CD4-positive, alpha-beta T cell (primary cell): ENCODE measurements at regions not wholly inside any gene's neighbourhood (a gene's known extent, or its start where the extent isn't known, plus 50 kb on each side); places are given as distances from the start of the nearest gene placed in this dataset.

Experiments
- ATAC-seq: fragments of 200-7000 bp; cut with Tn5 transposase; one replicate; pipeline ENCODE4 v1.10.0; 2022; ENCODE audit warnings: mild to moderate bottlenecking; ENCODE audit not compliant: poor library complexity
- CTCF ChIA-PET: fragments of 350-600 bp; sonication (Branson Sonifier 250); formaldehyde crosslinking; loops from one replicate; lab custom pipeline; 2021; ENCODE audit warnings: antibody characterized with exemption, inconsistent platforms; lab: Charles Lee
- POLR2A ChIA-PET: fragments of 350-600 bp; sonication (Branson Sonifier 250); formaldehyde crosslinking; loops from one replicate; lab custom pipeline; 2021; ENCODE audit warnings: antibody characterized with exemption, inconsistent platforms; lab: Charles Lee
- DNase-seq, 14 experiments: peaks; one replicate each; pipeline ENCODE4 v3.0.0-alpha.2; 2013 to 2020; ENCODE audit warnings: mixed read lengths in 2 of 14
- H3K27ac ChIP-seq, 2 donors: one replicate each; pipeline versions ENCODE4 v1.5.1 to v1.7.0; 2013; ENCODE audit warnings: low read length in 2 of 2, low read depth in 1 of 2, mild to moderate bottlenecking in 1 of 2
- H3K27me3 ChIP-seq, 2 experiments: 1 replicate in 1 of 2; 2 replicates in 1 of 2; pipeline versions ENCODE4 v1.6.1 to v1.7.0; 2013; ENCODE audit warnings: low read length in 2 of 2, control low read depth in 1 of 2, mild to moderate bottlenecking in 1 of 2, moderate library complexity in 1 of 2; ENCODE audit not compliant: insufficient read depth in 2 of 2, control insufficient read depth in 1 of 2
- H3K36me3 ChIP-seq: one replicate; pipeline ENCODE4 v1.6.1; 2013; ENCODE audit warnings: low read length, control low read depth; ENCODE audit not compliant: insufficient read depth
- H3K4me1 ChIP-seq: one replicate; pipeline ENCODE4 v1.6.1; 2013; ENCODE audit warnings: low read length, control low read depth; ENCODE audit not compliant: insufficient read depth
- H3K4me3 ChIP-seq: one replicate; pipeline ENCODE4 v1.5.1; 2013; ENCODE audit warnings: mild to moderate bottlenecking, low read length, moderate library complexity
- H3K9me3 ChIP-seq, 2 experiments: 1 replicate in 1 of 2; 2 replicates in 1 of 2; pipeline versions ENCODE4 v1.6.1 to v1.7.0; 2013; ENCODE audit warnings: low read length in 2 of 2, mild to moderate bottlenecking in 2 of 2, control low read depth in 1 of 2, moderate library complexity in 1 of 2; ENCODE audit not compliant: control insufficient read depth in 1 of 2, insufficient read depth in 1 of 2
- H3K27ac Mint-ChIP-seq: one replicate; pipeline ENCODE4 v1.8.0; 2020; ENCODE audit warnings: mixed read lengths
- H3K27me3 Mint-ChIP-seq: one replicate; pipeline ENCODE4 v1.8.0; 2021; ENCODE audit warnings: mixed read lengths
- H3K36me3 Mint-ChIP-seq: one replicate; pipeline ENCODE4 v1.8.0; 2021; ENCODE audit warnings: low read depth, mixed read lengths
- H3K4me1 Mint-ChIP-seq: one replicate; pipeline ENCODE4 v1.8.0; 2021; ENCODE audit warnings: low read depth, mixed read lengths
- H3K4me3 Mint-ChIP-seq: one replicate; pipeline ENCODE4 v1.8.0; 2020; ENCODE audit warnings: mild to moderate bottlenecking, mixed read lengths
- H3K9me3 Mint-ChIP-seq: one replicate; pipeline ENCODE4 v1.8.0; 2020; ENCODE audit warnings: mixed read lengths
- CTCF ChIP-seq: fragments of 200-600 bp; IDR thresholded peaks from one replicate; pipeline ENCODE4 v1.8.0; 2022; ENCODE audit warnings: antibody characterized with exemption, mild to moderate bottlenecking
- intact Hi-C, 2 experiments: fragments of 100-400 bp; cut with DNase I in 1 of 2; cut with micrococcal nuclease in 1 of 2; formaldehyde crosslinking; loops; one replicate each; pipeline versions ENCODE4 v1.15.1 to v1.9.0; 2023 to 2025; cut with DNase I, micrococcal nuclease

- Histone ChIP-seq H3K4me1 (no peaks in the 10 kb centered on the region), H3K4me3 (no peak overlapping the region), H3K27me3 (no peaks in the 10 kb centered on the region), H3K27ac (no peak overlapping the region), H3K9me3 (peaks cover 0 to 8% of the 10 kb centered on the region in 2 experiments), H3K36me3 (no peaks in the 10 kb centered on the region)
- Mint-ChIP-seq H3K27me3 (no peaks in the 10 kb centered on the region), H3K4me3 (no peak overlapping the region), H3K36me3 (no peaks in the 10 kb centered on the region), H3K27ac (no peak overlapping the region), H3K4me1 (no peaks in the 10 kb centered on the region), H3K9me3 (no peaks in the 10 kb centered on the region)
- CTCF ChIA-PET: no interaction called here
- DNase-seq (no peak), ATAC-seq (no peak)
- POLR2A ChIA-PET: no interaction called here
- TF ChIP-seq CTCF: no peak
- intact Hi-C loops: no loop called here
Measured at GRCh38 chr19:29111576-29111975, 101.4 kb downstream of the UQCRFS1 start.

- Mint-ChIP-seq H3K27ac (no peak overlapping the region), H3K4me1 (no peaks in the 10 kb centered on the region), H3K9me3 (no peaks in the 10 kb centered on the region), H3K36me3 (no peaks in the 10 kb centered on the region), H3K27me3 (no peaks in the 10 kb centered on the region), H3K4me3 (no peak overlapping the region)
- no peak overlapping the region for H3K27ac ChIP-seq
- no peak for DNase-seq
- H3K27me3 ChIP-seq: no peaks in the 10 kb centered on the region
- ChIA-PET POLR2A (no interaction called here), CTCF (no interaction called here)
- TF ChIP-seq CTCF: no peak
- no peak for ATAC-seq
- no peak overlapping the region for H3K4me3 ChIP-seq
- peaks cover 0 to 16% of the 10 kb centered on the region in 2 experiments for H3K9me3 ChIP-seq
- H3K4me1 ChIP-seq: no peaks in the 10 kb centered on the region
- intact Hi-C loops: no loop called here
- no peaks in the 10 kb centered on the region for H3K36me3 ChIP-seq
Measured at GRCh38 chr19:29107831-29108230, 105.1 kb downstream of the UQCRFS1 start.

GRCh38 chr19:29106346-29106885 is 106.5 kb downstream of the UQCRFS1 start:
- no peak overlapping the region for H3K4me3 Mint-ChIP-seq
- ChIA-PET CTCF (no interaction called here), POLR2A (no interaction called here)
- H3K27ac Mint-ChIP-seq: no peak overlapping the region
- Histone ChIP-seq H3K27ac (no peak overlapping the region), H3K4me1 (no peaks in the 10 kb centered on the region), H3K4me3 (no peak overlapping the region), H3K27me3 (no peaks in the 10 kb centered on the region), H3K36me3 (no peaks in the 10 kb centered on the region), H3K9me3 (peaks cover 0 to 16% of the 10 kb centered on the region in 2 experiments)
- no peak for TF ChIP-seq CTCF
- DNase-seq: no peak
- H3K36me3 Mint-ChIP-seq: no peaks in the 10 kb centered on the region
- H3K9me3 Mint-ChIP-seq: no peaks in the 10 kb centered on the region
- intact Hi-C loops: no loop called here
- H3K27me3 Mint-ChIP-seq: no peaks in the 10 kb centered on the region
- no peak for ATAC-seq
- no peaks in the 10 kb centered on the region for H3K4me1 Mint-ChIP-seq
